ENCODE measurements at regions not wholly inside any gene's neighbourhood (a gene's known extent, or its start where the extent isn't known, plus 50 kb on each side); places are given as distances from the start of the nearest gene placed in this dataset.

GRCh38 chr12:124499898-124500244 lies 67.5 kb downstream of the NCOR2 start:
- TF ChIP-seq POLR2A (IDR thresholded peaks at IDR 0.05; ENCODE audit: low read depth) (no peak), EP300 (IDR thresholded peaks at IDR 0.05) (no peak), CTCF (IDR thresholded peaks at IDR 0.05) (no peak), POLR2AphosphoS5 (IDR thresholded peaks at IDR 0.05) (no peak)
